Ureter (tissue), 1 donor: ENCODE measurements at regions not wholly inside any gene's neighbourhood (a gene's known extent, or its start where the extent isn't known, plus 50 kb on each side); places are given as distances from the start of the nearest gene placed in this dataset.
"Not testable (repeated sequence)": the region's sequence is repeated elsewhere in the genome, so short reads cannot be mapped to it uniquely, and the experiment has no call there.

Experiments
- DNase-seq: peaks from one replicate; pipeline ENCODE4 v3.0.0-alpha.2; 2020; ENCODE audit warnings: low spot score
- donor health status: DM: yes; HTN: yes; CAD: no.

DNA sequence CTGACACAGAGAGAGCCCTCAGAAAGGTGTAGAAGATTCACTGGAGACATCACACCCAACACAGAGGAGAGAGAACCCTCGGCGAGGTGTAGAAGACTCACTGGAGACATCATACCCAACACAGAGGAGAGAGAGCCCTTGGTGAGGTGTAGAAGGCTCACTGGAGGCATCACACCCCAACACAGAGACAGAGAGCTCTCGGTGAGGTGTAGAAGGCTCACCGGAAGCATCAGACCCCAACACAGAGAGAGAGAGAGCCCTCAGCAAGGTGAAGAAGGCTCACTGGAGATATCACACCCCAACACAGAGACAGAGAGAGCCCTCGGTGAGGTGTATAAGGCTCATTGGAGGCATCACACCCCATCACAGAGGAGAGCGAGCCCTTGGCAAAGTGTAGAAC, 826.5 kb downstream of the UQCRFS1 start:
- DNase-seq = no peak

GRCh38 chr19:28386066-28386465, 826.9 kb downstream of the UQCRFS1 start:
- no peak for DNase-seq

DNA sequence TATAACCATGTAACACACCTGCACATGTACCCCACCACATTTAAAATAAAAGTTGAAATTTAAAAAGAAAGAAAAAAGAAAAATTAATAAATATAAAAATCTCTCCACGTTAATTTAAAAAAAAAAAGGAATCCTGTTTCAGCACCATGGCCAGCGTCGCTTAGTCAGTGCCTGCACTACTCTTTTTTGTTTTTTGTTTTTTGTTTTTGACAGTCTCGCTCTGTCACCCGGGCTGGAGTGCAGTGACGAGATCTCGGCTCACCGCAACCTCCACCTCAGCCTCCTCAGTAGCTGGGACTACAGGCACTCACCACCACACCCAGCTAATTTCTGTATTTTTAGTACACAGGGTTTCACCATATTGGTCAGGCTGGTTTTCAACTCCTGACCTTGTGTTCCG, 835.9 kb downstream of the UQCRFS1 start:
- no peak for DNase-seq

DNA sequence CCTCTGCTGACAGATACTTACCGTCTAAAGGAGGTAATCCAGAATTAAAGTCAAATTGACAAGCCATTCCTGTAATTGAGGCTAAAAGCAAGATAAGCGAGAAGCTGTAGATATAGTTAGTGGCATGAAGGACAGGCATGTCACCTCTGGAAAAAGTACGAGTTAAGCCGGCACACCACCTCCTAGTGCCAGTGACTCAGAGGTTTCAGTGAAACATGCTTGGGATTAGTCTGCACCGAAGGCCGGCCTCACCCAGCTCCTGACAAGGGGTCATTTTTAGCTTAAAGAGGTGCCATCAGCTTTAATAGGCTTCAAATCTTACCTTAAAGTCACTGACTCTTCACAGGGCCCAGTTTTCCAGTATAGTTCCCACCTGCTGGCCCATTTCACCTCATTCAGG, 838.0 kb downstream of the UQCRFS1 start:
- no peak for DNase-seq

DNA sequence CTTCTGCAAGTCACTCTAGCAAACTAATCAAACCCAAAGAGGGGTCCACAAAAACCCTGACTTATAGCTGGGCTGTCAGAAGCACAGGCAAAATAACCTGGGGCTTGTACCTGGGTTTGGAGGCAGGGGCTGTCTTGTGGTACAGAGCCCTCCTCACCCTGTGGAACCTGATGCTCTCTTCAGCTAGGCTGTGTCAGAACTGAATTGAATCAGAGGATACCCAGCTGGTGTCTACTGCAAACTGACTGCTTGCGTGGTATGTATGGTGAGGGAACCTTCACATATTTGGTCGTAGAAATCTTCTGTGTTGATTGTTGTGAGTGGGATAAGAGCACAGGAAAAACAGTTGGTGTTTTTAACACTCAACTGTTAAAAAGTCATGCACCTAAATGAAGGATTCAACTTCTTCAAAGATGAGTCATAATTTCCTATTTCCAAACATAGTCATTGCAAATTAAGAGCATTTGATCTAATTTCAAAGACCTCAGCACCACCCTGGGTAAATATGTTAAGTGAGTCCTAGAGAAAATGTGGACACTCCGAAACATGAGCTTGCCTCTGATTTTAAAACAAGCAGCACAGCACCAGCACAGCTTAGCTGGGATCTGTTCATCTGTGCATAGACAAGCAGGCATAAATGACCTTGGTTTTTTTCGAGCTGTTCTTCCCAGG, 840.2 kb downstream of the UQCRFS1 start:
- DNase-seq = no peak

DNA sequence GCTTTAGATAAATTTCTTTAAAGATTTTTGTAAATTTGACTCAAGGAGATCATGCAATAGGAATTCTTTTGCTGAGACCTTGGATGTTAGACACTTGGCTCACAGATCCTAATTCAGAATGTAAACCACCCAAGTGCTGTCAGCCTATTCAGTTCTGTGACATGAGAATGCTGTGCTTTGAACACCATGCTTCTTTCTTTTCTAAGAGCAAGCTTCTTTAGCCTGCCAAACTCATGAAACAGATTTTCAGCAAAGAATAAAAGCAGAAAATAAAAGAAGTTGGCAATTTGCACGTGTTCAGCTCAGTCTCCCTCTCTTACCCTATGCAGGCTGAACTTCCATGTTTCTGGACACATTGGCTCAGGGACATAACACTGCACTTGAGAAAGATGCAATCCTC, 845.8 kb downstream of the UQCRFS1 start:
- DNase-seq = no peak

GRCh38 chr19:28363254-28363653, 849.7 kb downstream of the UQCRFS1 start:
- DNase-seq = no peak

GRCh38 chr19:28359431-28360414, 853.2 kb downstream of the UQCRFS1 start:
- DNase-seq = no peak

GRCh38 chr19:28358633-28359032, 854.3 kb downstream of the UQCRFS1 start:
- DNase-seq = no peak

GRCh38 chr19:28351761-28352160, 861.2 kb downstream of the UQCRFS1 start:
- DNase-seq = no peak

DNA sequence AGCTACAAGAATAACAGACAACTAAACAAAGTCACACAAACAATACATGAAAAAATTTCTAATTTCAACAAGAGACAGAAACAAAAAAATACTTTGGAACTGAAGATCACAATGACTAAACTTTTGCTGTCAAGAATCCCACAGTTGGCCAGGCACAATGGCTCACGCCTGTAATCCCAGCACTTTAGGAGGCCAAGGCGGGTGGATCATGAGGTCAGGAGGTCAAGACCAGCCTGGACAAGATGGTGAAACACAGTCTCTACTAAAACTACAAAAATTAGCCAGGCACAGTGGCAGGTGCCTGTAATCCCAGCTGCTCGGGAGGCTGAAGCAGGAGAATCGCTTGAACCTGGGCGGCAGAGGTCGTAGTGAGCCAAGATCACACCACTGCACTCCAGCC, 861.6 kb downstream of the UQCRFS1 start:
- not testable (repeated sequence) for DNase-seq

GRCh38 chr19:28350673-28351072, 862.3 kb downstream of the UQCRFS1 start:
- no peak for DNase-seq

DNA sequence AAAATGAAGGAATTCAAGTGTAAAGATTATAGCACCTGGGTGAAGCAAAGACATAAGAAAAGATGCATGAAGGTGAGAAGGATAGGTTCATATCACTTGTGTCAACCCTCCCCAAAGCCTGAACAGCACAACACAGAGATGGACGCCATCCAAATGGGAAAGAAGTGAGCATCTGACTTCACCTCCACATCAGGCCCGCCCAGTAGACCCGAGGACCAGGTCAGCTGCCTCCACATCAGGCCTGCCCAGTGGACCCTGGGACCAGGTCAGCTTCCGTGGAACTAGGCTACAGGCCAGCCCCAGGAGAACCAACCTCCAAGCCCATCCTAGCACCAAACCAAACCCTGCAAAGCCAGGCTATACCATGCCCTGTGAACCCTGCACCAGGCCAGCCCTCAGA, 862.9 kb downstream of the UQCRFS1 start:
- DNase-seq = no peak

DNA sequence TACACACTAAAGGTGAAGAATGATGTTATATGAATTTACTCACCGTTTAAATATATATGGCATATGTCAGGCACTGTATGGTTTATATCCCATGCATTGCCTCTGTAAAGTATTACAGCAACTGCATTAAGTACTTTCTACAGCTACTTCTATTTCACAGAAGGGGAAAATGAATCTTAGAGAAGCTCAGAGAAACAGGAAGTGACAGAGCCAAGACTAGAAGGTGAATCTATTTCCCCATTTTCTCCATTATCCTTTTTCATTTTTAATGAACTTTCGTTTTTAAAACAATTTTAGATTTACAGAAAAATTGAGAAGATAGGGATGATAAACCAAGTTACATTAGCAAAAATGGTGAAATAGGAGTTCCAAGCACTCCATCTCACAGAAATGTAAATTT, 863.3 kb downstream of the UQCRFS1 start:
- no peak for DNase-seq

- DNase-seq = no peak
Measured at GRCh38 chr19:28345811-28346210, 867.1 kb downstream of the UQCRFS1 start.

DNA sequence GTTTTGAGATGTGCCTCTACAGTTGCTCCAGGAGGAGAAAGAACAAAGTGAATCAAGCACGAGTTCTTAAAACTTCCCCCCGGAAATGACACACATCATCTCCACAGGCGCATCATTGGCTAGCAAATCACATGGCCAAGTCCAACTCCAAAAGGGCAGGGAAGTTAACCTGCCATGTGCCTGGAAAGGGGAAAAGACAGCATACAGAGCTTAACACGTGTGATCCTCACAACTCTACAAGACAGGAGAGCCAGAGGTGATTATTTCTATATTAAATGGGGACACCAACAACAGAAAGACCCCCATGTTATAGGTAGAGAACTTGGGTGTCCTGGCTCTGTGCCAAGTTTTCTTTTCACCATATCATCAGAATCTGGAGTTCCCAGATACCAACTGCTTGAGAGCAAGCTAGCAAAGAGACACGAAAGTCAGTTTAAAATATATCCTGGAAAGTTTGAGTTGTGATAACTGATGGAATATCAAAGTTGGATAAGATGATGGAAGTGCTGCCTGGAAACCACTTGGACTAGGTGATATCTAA, 871.1 kb downstream of the UQCRFS1 start:
- no peak for DNase-seq

- DNase-seq = no peak
Measured at GRCh38 chr19:28334419-28334818, 878.5 kb downstream of the UQCRFS1 start.

DNA sequence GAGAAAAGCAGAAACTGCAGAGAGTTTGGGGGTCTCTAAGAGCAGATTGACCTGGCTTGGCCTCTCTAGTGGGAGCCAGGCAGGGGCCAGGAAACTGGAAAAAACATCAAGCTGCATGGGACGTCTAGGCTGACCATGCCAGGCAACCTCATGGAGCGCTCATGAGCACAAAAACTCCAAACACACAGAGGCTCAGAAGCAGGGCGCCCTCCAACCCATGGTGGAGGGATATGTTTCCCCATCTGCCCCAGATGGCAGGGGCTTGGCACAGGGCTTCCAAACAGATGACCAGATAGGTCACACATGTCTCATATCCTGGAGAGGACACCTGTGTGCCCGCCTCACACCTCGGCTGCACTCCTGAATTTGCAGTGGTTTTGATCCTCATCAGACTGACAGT, 879.0 kb downstream of the UQCRFS1 start:
- DNase-seq = no peak

- no peak for DNase-seq
Measured at GRCh38 chr19:28332886-28333285, 880.1 kb downstream of the UQCRFS1 start.

- DNase-seq = no peak
Measured at GRCh38 chr19:28332351-28332750, 880.6 kb downstream of the UQCRFS1 start.

GRCh38 chr19:28331596-28331995, 881.4 kb downstream of the UQCRFS1 start:
- no peak for DNase-seq

- no peak for DNase-seq
Measured at GRCh38 chr19:28330831-28331230, 882.1 kb downstream of the UQCRFS1 start.

- no peak for DNase-seq
Measured at GRCh38 chr19:28329429-28329828, 883.5 kb downstream of the UQCRFS1 start.
